Hepatocyte (in vitro differentiated cells): ENCODE measurements at regions not wholly inside any gene's neighbourhood (a gene's known extent, or its start where the extent isn't known, plus 50 kb on each side); places are given as distances from the start of the nearest gene placed in this dataset.

ENCODE experiments used
- DNase-seq: peaks from one replicate; pipeline ENCODE4 v3.0.0-alpha.2; 2016; ENCODE audit warnings: low spot score
- H2AFZ ChIP-seq: fragments of 200-600 bp; sonication (generic); 2 replicates; pipeline ENCODE4 v1.6.0; 2016; ENCODE audit warnings: antibody characterized with exemption, mild to moderate bottlenecking
- H3K27ac ChIP-seq: fragments of 200-600 bp; sonication (generic); 2 replicates; pipeline ENCODE4 v1.5.1; 2016; ENCODE audit warnings: mild to moderate bottlenecking
- H3K27me3 ChIP-seq: fragments of 200-600 bp; sonication (generic); 2 replicates; pipeline ENCODE4 v1.6.1; 2016
- H3K36me3 ChIP-seq: fragments of 200-600 bp; sonication (generic); replicated peaks from 2 replicates; pipeline ENCODE4 v1.5.1; 2016; ENCODE audit warnings: low read depth; ENCODE audit not compliant: insufficient read depth
- H3K4me1 ChIP-seq: fragments of 200-600 bp; sonication (generic); 2 replicates; pipeline ENCODE4 v1.5.1; 2016; ENCODE audit warnings: mild to moderate bottlenecking, moderate library complexity; ENCODE audit not compliant: insufficient read depth
- H3K4me2 ChIP-seq: fragments of 200-600 bp; sonication (generic); 2 replicates; pipeline ENCODE4 v1.6.0; 2016
- H3K4me3 ChIP-seq: fragments of 200-600 bp; sonication (generic); 2 replicates; pipeline ENCODE4 v1.5.1; 2016; ENCODE audit warnings: mild to moderate bottlenecking
- H3K79me2 ChIP-seq: fragments of 200-600 bp; sonication (generic); 2 replicates; pipeline ENCODE4 v1.6.0; 2017; ENCODE audit warnings: mild to moderate bottlenecking
- H3K9me2 ChIP-seq: fragments of 200-600 bp; sonication (generic); replicated peaks from 2 replicates; pipeline ENCODE4 v1.6.0; 2017; ENCODE audit warnings: mild to moderate bottlenecking; ENCODE audit not compliant: insufficient read depth
- H3K9me3 ChIP-seq: fragments of 200-600 bp; sonication (generic); 2 replicates; pipeline ENCODE4 v1.5.1; 2016; ENCODE audit warnings: low read depth, mild to moderate bottlenecking
- H4K20me1 ChIP-seq: fragments of 200-600 bp; sonication (generic); 2 replicates; pipeline ENCODE4 v1.6.0; 2016; ENCODE audit warnings: mild to moderate bottlenecking; ENCODE audit not compliant: insufficient read depth, poor library complexity, severe bottlenecking
- CTCF ChIP-seq: fragments of 200-600 bp; sonication (generic); IDR thresholded peaks from 2 replicates; pipeline ENCODE4 v1.5.1; 2016; ENCODE audit warnings: antibody characterized with exemption, mild to moderate bottlenecking; ENCODE audit not compliant: poor library complexity
- EZH2 ChIP-seq: fragments of 200-600 bp; sonication (generic); IDR thresholded peaks from 2 replicates; pipeline ENCODE4 v1.6.1; 2016; ENCODE audit warnings: antibody characterized with exemption, mild to moderate bottlenecking, borderline replicate concordance
- EZH2phosphoT487 ChIP-seq: fragments of 200-600 bp; sonication (generic); IDR thresholded peaks from one replicate; pipeline ENCODE4 v1.6.1; 2018; ENCODE audit warnings: antibody characterized with exemption, mild to moderate bottlenecking, low read depth, moderate library complexity; ENCODE audit not compliant: unreplicated experiment, severe bottlenecking
- WGBS: methylation state at CpG from one replicate; pipeline ENCODE4 v1.1.6; 2016; ENCODE audit warnings: low lambda C conversion rate; ENCODE audit errors: missing lambda C conversion rate; 5-methylcytosine and 5-hydroxymethylcytosine counted together

GRCh38 chr3:20648921-20649381 is 462.9 kb upstream of the SGO1 start:
- Histone ChIP-seq H3K9me2 (no peaks in the 10 kb centered on the region), H3K4me2 (no peak overlapping the region), H3K27ac (no peak overlapping the region), H4K20me1 (no peaks in the 10 kb centered on the region), H3K9me3 (no peaks in the 10 kb centered on the region), H3K4me1 (no peaks in the 10 kb centered on the region), H3K4me3 (no peak overlapping the region), H3K36me3 (no peaks in the 10 kb centered on the region), H3K79me2 (no peaks in the 10 kb centered on the region), H2AFZ (no peak overlapping the region), H3K27me3 (no peaks in the 10 kb centered on the region)
- no peak for DNase-seq
- 91% methylated on average over 2 of the region's 2 CpGs for WGBS
- TF ChIP-seq EZH2phosphoT487 (no peak), CTCF (no peak), EZH2 (no peak)

GRCh38 chr3:20648294-20648693 is 462.3 kb upstream of the SGO1 start:
- Histone ChIP-seq H3K9me3 (no peaks in the 10 kb centered on the region), H3K4me2 (no peak overlapping the region), H3K36me3 (no peaks in the 10 kb centered on the region), H3K27me3 (no peaks in the 10 kb centered on the region), H3K4me1 (no peaks in the 10 kb centered on the region), H2AFZ (no peak overlapping the region), H3K9me2 (no peaks in the 10 kb centered on the region), H3K4me3 (no peak overlapping the region), H4K20me1 (no peaks in the 10 kb centered on the region), H3K79me2 (no peaks in the 10 kb centered on the region), H3K27ac (no peak overlapping the region)
- DNase-seq: no peak
- 52% methylated on average over 2 of the region's 2 CpGs for WGBS
- TF ChIP-seq EZH2phosphoT487 (no peak), CTCF (no peak), EZH2 (no peak)

- DNase-seq: no peak
- Histone ChIP-seq H4K20me1 (no peaks in the 10 kb centered on the region), H3K27ac (no peak overlapping the region), H3K27me3 (no peaks in the 10 kb centered on the region), H3K79me2 (no peaks in the 10 kb centered on the region), H3K9me2 (no peaks in the 10 kb centered on the region), H3K36me3 (no peaks in the 10 kb centered on the region), H3K4me2 (no peak overlapping the region), H2AFZ (no peak overlapping the region), H3K9me3 (no peaks in the 10 kb centered on the region), H3K4me1 (no peaks in the 10 kb centered on the region), H3K4me3 (no peak overlapping the region)
- TF ChIP-seq EZH2phosphoT487 (no peak), EZH2 (no peak), CTCF (no peak)
- WGBS: 78% methylated on average over 1 of the region's 1 CpG
These were observed 460.4 kb upstream of the SGO1 start for GRCh38 chr3:20646425-20646824.

- no peaks in the 10 kb centered on the region for H3K27me3 ChIP-seq
- no peak for TF ChIP-seq CTCF
- TF ChIP-seq EZH2: no peak
- TF ChIP-seq EZH2phosphoT487: no peak
- WGBS: 68% methylated on average over 3 of the region's 3 CpGs
- H3K36me3 ChIP-seq: no peaks in the 10 kb centered on the region
- H3K27ac ChIP-seq: no peak overlapping the region
- H2AFZ ChIP-seq: no peak overlapping the region
- H3K9me3 ChIP-seq: no peaks in the 10 kb centered on the region
- no peak overlapping the region for H3K4me2 ChIP-seq
- H3K4me1 ChIP-seq: no peaks in the 10 kb centered on the region
- H3K79me2 ChIP-seq: no peaks in the 10 kb centered on the region
- no peak overlapping the region for H3K4me3 ChIP-seq
- no peaks in the 10 kb centered on the region for H4K20me1 ChIP-seq
- H3K9me2 ChIP-seq: no peaks in the 10 kb centered on the region
- no peak for DNase-seq
These were observed 459.3 kb upstream of the SGO1 start for GRCh38 chr3:20645340-20645739.
